OCI-LY1 (cell line): ENCODE measurements at regions not wholly inside any gene's neighbourhood (a gene's known extent, or its start where the extent isn't known, plus 50 kb on each side); places are given as distances from the start of the nearest gene placed in this dataset.

Source experiments
- CTCF ChIP-seq: fragments of 200-600 bp; sonication (generic), shearing (Covaris generic); IDR thresholded peaks from 2 replicates; pipeline ENCODE4 v1.5.1; 2017; ENCODE audit warnings: mild to moderate bottlenecking, antibody characterized with exemption, low read length, moderate library complexity, mixed read lengths
- EZH2 ChIP-seq: fragments of 200-600 bp; sonication (generic), shearing (Covaris generic); IDR thresholded peaks from 2 replicates; pipeline ENCODE4 v1.8.0; 2017; ENCODE audit warnings: borderline replicate concordance, mixed run types, mild to moderate bottlenecking, antibody characterized with exemption, low read length, moderate library complexity, mixed read lengths

GRCh38 chr4:162522724-162523123 lies 358.9 kb upstream of the FSTL5 start:
- TF ChIP-seq CTCF, result no peak
- no peak for TF ChIP-seq EZH2
